CD4-positive, alpha-beta T cell treated with Interferon alpha-2 for 1 hour (primary cell): ENCODE measurements at regions not wholly inside any gene's neighbourhood (a gene's known extent, or its start where the extent isn't known, plus 50 kb on each side); places are given as distances from the start of the nearest gene placed in this dataset.
"Not testable (repeated sequence)": the region's sequence is repeated elsewhere in the genome, so short reads cannot be mapped to it uniquely, and the experiment has no call there.

Experiments
- DNase-seq, 2 donors: peaks; one replicate each; pipeline ENCODE4 v3.0.0-alpha.2; 2020 to 2022

GRCh38 chr2:125901278-125901677 is 754.7 kb upstream of the GYPC start:
- no peak for DNase-seq

- no peak for DNase-seq
These were observed 729.9 kb upstream of the GYPC start for GRCh38 chr2:125925891-125926546.

DNA sequence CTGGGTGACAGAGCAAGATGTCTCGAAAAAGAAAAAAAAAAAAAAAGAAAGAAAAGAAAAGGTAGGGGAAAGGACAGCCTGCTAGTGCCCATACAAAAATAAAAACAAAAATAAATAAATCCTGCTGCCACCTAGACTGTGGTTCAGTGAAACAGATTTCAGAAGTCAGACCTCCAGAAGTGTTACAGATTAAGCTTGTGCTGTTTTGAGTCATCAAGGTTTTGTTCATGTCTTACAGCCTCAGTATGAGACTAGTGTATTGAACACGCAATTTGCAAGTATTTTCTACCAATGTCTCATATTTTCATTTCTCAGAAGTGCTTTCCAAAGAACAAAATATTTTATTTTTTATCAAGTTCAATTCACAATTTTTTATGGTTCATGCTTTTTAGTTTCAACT is 720.4 kb upstream of the GYPC start:
- no peak for DNase-seq

DNA sequence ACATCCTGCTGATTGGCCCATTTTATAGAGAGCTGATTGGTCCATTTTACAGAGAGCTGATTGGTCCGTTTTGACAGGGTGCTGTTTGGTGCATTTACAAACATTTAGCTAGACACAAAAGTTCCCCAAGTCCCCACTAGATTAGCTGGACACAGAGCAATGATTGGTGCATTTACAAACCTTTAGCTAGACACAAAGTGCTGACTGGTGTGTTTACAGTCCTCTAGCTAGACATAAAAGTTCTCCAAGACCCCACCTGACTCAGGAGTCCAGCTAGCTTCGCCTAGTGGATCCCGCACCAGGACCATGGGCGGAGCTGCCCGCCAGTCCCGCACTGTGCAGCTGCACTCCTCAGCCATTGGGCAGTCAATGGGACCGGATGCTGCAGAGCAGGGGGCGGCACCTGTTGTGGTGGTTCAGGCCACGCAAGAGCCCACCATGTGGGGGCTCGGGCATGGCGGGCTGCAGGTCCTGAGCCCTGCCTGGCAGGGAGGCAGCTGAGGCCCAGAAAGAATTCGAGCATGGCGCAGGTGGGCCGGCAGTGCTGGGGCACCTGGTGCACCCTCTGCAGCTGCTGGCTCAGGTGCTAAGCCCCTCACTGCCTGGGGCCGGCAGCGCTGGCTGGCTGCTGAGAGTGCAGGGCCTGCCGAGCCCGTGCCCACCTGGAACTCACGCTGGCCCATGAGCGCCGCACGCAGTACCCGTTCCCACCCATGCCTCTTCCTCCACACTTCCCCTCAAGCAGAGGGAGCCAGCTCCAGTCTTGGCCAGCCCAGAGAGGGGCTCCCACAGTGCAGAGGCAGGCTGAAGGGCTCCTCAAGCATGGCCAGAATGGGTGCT is 713.2 kb upstream of the GYPC start:
- DNase-seq: no peak

DNA sequence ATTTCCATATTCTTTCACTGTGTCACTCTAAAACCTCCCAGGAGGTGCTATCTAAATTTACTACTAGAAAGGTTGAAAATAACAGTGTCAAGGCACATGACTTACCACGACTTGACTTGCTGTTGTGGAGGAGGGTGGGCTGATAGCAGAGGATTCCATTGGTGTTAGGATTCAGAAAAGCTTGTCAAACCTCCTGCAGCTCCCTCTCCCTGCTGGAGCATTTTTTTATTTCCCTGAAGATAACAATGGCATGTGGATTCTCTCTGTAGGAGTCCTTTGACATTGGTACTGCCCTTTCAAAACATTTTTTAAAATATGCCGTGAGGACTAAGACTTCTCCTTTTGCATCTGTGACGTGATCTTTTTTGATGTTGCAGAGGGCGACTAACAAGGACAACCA is 696.9 kb upstream of the GYPC start:
- no peak for DNase-seq

- no peak for DNase-seq
These were observed 694.2 kb upstream of the GYPC start for GRCh38 chr2:125961739-125962138.

DNA sequence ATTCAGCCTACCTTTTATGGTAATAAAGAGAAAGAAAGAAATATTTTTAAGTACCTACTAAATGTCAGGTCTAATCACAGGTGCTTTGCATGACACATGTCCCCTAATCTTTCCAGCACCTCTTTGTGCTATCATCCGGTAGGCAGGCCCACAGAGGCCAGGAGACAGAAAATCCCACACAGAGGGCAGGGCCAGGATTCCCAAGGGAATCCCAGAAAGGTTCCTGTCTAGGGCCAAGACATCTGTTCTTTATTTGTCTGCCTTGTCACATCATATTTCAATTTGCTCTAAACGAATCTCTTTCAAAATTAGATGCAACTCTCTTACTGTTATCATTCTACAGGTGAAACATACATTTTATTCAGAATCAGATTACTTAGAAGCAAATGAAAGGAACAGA is 676.1 kb upstream of the GYPC start:
- no peak for DNase-seq

DNA sequence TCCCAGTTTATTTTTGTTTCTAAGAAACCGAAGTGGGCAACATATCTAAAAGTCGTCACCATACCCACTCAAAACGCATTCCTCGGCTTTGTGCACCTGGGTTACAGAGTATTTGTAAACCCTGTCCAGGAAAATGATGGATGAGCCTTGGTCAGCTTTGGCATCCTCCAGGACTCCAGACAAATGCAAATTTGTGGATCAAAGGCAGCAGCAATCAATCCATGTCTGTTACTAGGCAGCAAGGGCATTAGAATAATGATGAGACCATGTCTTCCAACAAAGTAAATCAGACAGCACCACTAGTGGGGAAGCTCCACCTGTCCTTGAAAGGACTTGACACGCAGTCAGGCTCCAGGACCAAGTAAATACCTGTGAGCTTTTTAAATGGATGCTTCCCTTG is 672.6 kb upstream of the GYPC start:
- DNase-seq: no peak

DNA sequence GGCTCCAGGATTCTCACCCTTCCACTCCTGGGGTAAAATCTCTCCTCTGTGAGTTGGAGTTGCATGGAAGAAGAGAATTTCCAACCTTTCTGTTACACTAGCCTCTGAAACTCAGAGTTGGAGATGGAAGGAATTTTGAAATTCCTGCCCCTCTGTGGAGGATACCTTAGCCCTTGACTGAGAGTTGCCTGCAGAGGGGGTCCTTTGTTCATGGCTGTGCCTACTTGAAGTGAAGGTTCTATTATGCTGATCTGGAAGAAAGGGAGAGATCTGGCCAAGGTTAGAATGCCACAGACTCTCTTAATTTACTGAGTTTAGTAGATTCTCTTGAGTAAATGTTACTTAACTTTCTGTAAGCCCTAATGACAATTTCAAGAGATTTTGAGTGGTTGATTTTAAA is 626.6 kb upstream of the GYPC start:
- no peak for DNase-seq

DNA sequence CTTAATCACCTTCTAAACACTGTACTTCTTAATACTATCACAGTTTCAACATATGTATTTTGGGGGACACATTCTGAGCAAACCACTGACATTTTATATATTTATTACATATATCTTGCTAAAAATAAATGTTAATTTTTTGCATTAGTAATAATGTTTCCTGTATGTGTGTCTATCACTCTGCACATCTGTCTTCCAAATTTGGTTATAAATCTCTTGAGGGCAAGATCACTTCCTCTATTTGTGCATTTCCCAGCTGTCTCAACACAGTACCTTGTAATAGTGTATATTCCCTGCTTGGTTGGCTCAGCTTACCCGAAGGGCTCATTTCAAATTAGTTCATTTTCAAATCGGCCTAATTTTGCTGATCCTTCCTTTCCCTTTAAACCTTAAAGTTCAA is 617.1 kb upstream of the GYPC start:
- DNase-seq: no peak

DNA sequence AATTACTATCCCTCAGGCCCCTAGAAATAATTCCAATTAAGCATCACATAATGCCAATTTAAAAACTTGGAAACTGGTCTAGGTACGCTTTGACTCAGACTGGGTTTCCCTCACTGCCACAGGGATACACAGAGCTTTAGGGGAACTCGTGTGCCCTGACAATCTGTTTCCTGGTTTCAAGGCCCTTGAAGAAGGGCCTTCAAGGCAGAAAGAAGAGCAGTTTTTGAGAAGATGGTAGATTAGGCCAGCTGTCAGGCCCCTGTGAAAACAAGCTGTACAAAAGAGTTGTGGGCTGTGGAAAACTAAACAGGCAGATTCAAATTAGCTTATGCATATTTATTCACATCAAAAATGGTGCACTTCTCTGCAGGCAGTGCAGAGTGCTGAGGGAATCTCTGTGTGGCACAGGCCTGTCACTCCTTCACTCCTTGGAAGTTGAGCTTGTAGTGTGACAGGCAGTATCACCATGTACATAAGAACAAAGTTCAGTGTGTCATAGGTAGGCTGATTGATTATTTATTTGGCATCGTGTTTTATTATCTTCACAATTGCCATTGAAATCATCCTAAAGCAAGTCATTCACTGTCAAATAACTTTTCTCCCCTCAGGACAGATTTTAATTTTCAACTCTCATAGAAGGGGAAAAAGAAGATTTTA is 614.4 kb upstream of the GYPC start:
- DNase-seq: no peak

DNA sequence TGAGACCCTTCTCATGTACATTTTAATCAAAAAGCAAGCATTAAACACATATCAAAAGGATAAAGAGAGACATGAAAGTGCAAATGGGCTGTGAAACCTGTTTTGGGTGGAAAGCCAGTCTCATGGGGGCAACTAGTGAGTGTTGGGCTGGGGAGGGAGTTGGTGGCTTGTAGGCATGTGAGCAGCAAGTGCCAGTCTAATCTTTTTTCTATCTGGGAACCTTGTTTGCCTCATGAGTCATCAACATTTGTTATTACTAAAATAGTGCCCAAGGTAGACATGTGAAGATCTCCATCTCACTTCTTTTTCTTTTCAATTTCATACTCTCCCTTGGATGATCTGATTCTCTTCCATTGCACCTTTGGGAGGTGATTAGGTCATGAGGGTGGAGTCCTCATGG is 613.9 kb upstream of the GYPC start:
- no peak for DNase-seq

GRCh38 chr2:126048719-126049118 is 607.2 kb upstream of the GYPC start:
- DNase-seq: no peak

GRCh38 chr2:126049461-126049860 is 606.5 kb upstream of the GYPC start:
- no peak for DNase-seq

GRCh38 chr2:126050991-126051736 is 604.8 kb upstream of the GYPC start:
- no peak for DNase-seq

- DNase-seq: not testable (repeated sequence)
These were observed 604.2 kb upstream of the GYPC start for GRCh38 chr2:126051737-126052240.

GRCh38 chr2:126059379-126059778 is 596.6 kb upstream of the GYPC start:
- DNase-seq: no peak

DNA sequence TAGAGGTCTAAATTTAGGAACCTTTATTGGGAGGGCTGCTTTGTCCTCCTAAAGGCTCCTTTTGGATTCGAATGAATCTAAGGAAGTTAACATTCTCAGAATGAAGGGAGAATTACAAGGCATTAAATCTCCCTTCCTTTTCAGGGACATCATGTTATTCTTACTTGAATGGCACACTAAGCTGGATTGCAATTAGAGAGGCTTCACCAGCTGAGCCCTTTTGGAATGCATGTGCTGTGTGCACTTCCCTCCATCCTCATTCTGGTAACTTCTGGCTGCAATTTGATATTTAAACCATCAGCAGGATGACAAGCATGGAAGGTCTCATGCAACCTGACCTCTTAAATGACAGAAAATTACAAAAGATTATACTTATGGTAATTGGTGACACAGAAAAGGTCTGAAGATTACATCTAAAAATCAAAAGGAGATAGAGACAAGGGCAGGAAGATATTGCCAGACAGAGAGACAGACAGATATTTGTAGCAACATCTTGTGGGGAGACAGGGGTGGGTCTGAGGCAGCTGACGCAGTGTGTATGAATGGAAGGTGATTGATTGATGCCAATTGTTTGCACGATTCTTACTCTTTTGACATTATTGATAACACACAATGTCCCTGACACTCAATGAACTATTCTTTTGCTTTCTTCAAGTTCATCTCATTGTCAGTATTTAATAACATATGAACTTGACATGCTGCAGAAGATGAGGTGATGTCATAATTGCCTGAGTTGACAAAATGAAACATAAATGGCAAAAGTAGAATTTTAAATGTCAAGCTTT is 570.8 kb upstream of the GYPC start:
- DNase-seq: no peak

DNA sequence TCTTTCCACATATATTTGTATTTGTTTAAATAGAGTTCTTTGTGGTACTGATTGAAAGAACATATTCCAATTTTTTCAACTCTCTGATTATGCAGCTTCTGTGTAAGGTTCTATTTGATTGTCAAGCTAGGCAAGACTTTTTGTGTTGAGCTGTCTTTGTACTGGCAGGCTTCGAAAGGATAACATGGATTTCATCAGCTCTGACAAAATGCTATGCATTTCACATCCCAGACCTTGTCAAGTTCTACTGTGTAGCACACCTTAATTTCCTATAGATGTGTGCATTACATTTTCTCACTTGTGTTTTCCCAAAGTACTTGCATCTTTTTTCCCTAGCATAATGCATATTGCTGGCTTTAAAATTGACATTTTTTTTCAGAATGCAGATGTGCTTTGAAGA is 555.0 kb upstream of the GYPC start:
- no peak for DNase-seq

DNA sequence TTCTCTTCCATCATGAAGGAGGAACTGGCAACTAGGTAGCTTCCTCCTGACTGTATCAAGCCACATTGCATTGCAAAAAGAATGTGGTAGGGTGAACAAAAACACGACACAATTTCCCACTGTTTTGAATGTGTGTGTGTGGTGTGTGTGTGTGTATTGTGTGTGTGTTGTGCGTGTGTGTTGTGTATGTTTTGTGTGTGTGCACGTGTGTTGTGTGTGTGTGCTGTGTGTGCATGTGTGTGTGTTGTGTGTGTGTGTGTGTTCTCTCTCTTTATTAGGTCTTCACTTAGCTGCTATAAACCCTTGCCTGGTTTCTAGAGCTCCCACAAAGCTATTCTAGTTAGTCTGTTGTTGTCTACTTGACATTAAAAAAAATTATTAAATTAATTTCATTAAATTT is 550.0 kb upstream of the GYPC start:
- DNase-seq: no peak

DNA sequence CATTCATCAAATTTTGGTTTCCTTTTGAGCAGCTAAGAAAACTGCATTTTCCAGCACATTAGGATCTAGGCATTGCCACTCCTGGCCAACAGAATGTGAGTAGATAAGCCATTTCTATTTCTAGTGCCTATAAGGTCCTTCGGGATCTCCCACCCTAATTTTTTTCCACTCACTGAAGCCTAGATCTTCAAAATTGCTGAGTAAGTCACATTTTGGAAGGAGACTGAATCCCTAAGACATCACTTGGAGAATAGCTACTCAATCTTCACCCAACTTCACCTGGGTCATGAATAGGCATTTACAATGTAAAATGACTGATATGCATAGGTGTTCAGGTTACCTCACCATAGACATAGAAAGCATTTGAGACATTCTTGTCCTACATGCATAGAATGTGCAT is 548.1 kb upstream of the GYPC start:
- DNase-seq: no peak

DNA sequence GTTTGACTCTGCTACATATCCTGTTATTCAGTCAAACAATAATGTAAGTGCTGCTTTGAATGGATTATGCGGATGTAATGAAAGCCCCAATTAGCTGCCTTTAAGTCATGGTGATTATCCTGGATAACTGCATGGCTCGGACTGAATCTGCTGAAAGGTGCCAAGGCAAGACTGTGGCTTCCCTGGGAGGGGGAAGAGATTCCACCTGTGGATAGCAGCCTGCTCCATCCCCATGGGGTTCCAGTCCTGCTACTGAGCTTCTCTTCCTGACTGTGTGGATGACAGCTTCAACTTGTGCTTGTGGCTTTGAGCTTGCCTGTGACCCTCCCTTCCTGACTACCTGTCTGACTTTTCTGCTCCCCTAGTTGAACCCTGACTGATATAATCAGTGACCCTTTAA is 540.0 kb upstream of the GYPC start:
- no peak for DNase-seq
